SH-SY5Y (cell line): ENCODE measurements at regions not wholly inside any gene's neighbourhood (a gene's known extent, or its start where the extent isn't known, plus 50 kb on each side); places are given as distances from the start of the nearest gene placed in this dataset.

Source experiments
- GATA2 ChIP-seq: IDR thresholded peaks from 2 replicates; pipeline ENCODE4 v1.6.1; 2011; ENCODE audit warnings: mild to moderate bottlenecking, low read depth, low read length
- GATA3 ChIP-seq: IDR thresholded peaks from 2 replicates; pipeline ENCODE4 v1.6.1; 2011; ENCODE audit warnings: low read depth, mild to moderate bottlenecking, low read length, moderate library complexity

- TF ChIP-seq GATA3 = no peak
- no peak for TF ChIP-seq GATA2
These were observed 64.4 kb downstream of the DIO2 start for GRCh38 chr14:80146941-80147340.

- no peak for TF ChIP-seq GATA2
- no peak for TF ChIP-seq GATA3
These were observed 74.9 kb downstream of the DIO2 start for GRCh38 chr14:80136358-80136757.

DNA sequence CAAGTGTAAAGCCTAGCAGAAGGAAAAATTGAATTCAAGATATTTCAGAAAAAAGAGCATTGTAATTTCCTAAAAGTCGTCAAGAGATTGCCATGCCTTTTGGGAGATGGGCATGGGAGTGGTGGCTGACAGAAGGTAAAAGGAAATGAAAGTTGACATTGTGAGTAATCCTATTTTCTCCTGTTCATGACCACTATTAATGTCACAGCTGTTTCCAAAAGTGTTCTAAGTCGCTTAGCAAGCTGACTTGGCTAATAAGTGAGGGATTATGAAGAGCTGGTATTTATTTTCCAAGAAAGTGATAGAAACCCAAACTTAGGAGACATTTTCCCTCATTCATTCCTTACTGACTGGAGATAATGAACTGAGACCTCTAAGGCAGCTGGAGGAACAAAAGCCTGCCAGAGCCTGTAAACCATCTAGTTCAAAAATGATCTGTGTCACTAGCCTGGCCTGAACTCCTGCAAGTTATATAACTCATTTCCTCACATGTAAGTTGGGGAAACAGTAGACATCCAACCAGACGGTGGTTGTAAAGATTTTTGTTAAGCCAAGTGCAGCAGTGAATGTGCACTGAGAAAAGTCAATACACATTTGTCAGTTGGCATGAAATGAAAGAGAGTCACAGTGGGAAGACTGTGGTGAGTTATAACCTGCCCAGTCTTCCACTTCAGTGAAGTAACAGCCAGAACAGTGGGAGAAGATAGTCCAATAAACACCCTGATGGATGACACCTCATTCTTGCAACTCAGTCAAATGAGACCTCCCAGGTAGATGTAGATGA is 75.8 kb downstream of the DIO2 start:
- TF ChIP-seq GATA3 (no peak), GATA2 (no peak)

DNA sequence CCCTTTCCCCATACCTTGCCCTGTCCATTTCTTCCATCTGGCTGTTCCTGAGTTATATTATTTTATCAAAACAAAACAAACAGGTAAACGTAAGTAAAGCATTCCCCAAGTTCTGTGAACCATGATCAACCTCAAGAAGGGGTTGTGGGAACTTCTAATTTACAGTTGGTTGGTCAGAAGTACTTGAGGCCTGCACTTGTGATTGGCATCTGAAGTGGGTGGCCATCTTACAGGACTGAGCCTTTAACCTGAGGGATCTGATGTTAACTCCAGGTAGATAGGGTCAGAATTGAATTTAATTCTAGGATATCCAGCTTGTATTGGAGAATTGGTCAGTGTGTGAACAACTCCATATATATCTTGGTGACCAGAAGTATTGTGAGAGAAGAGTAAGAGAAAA is 77.0 kb downstream of the DIO2 start:
- TF ChIP-seq GATA2 = no peak
- no peak for TF ChIP-seq GATA3

- no peak for TF ChIP-seq GATA2
These were observed 77.8 kb downstream of the DIO2 start for GRCh38 chr14:80133457-80133856.

GRCh38 chr14:80127466-80127865 is 83.8 kb downstream of the DIO2 start:
- TF ChIP-seq GATA3 = no peak
- no peak for TF ChIP-seq GATA2

DNA sequence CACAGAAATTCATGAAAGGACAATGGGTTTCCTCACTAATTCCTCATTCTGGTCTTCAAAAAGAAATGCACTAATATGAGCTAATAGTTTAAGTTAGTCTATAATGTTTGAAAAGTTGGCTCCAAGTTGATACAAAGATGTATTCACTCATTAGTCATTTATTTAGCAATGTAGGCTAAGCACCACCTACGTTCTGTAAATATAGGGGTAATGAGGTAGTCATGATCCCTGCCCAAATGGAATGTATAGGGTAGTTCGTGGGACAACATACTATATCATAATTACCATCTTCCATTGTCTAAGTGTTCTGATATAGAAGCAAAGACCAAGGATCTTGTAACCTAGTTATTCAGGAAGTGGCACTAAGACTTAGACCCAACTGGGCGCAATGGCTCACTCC is 86.5 kb downstream of the DIO2 start:
- no peak for TF ChIP-seq GATA3
- no peak for TF ChIP-seq GATA2

DNA sequence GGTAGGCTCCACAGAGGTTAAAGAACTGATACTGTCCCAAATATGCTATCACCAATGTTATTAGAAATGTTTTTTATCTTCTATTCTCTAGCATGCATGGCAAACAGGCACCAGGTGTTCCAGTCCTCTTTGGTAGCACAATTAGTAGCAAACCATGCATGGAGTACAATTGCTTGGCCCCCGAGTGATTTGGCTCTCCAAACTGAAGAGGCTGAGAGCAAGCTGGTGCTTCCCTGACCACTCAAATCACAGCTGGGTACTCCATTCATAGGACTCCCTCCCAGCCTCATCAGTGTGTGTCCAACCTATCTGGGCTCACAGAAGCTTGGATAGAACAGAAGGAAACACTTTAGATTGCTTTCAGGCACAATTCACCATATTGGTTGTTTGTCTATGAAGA is 93.4 kb downstream of the DIO2 start:
- TF ChIP-seq GATA2 (no peak), GATA3 (no peak)

DNA sequence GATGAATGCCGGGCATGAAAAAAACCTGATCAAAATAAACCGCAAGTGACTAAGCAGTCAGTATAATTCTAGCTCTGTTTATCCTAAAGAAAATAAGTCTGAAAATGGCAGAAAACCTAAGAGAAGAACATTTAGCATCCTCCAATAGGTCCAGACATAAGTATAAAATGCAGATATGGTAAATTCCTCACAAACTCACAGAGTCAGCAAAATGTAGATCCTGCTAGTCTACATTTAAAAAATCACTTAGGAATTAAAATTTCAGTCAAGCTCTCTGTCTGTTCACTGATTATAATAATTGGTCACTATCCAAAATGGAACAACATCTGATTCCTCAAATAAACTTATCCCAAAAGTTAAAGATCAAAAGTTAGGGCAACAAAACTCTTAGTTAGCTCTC is 95.1 kb downstream of the DIO2 start:
- TF ChIP-seq GATA3 = no peak
- TF ChIP-seq GATA2 = no peak

DNA sequence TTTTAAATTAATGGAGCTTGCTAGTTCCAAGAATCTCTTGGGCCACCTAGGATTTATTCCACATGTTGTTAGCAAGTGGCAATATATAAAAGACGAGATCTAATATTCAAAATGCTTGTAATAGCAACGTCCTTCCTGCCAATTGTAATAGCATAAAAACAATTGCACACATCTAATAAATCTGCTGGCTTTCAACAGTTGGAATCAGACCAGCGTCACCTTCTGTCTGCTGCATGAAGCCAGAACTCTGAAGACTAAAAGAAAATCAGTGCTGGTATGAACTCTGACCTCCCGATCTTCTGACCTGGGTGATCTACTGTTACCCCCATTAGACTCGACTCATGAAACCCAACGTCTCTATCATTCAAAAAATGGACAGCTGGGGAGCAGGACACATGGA is 100.6 kb downstream of the DIO2 start:
- TF ChIP-seq GATA3 (no peak), GATA2 (no peak)

- TF ChIP-seq GATA2 = no peak
These were observed 102.2 kb downstream of the DIO2 start for GRCh38 chr14:80109055-80109454.

DNA sequence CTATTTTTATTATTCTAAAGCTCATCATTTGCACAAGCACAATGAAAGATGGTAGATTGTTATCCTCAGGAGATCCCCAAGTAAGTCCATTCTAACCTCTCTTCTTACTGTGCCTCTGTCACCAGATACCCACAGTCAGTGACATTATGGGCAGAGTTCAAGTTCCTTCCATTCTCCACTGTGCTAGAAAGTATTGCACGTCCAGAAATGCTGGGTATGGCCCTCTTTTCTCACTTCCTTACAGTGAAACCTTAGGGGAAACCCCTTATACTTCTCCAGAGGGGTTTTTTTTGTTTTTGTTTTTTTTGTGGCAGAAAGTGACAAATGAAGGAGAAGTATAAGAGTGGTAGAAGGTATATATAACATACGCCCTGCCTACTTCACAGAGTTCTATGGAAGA is 102.9 kb downstream of the DIO2 start:
- TF ChIP-seq GATA2 (no peak), GATA3 (no peak)

GRCh38 chr14:80105488-80105994 is 105.8 kb downstream of the DIO2 start:
- TF ChIP-seq GATA3 = no peak
- no peak for TF ChIP-seq GATA2

- TF ChIP-seq GATA3 (no peak), GATA2 (no peak)
These were observed 109.5 kb downstream of the DIO2 start for GRCh38 chr14:80101835-80102234.

GRCh38 chr14:80100681-80101080 is 110.6 kb downstream of the DIO2 start:
- TF ChIP-seq GATA3 (no peak), GATA2 (no peak)

- TF ChIP-seq GATA3 = no peak
- no peak for TF ChIP-seq GATA2
These were observed 115.7 kb downstream of the DIO2 start for GRCh38 chr14:80095623-80096022.
